ENCODE measurements at regions not wholly inside any gene's neighbourhood (a gene's known extent, or its start where the extent isn't known, plus 50 kb on each side); places are given as distances from the start of the nearest gene placed in this dataset.

DNA sequence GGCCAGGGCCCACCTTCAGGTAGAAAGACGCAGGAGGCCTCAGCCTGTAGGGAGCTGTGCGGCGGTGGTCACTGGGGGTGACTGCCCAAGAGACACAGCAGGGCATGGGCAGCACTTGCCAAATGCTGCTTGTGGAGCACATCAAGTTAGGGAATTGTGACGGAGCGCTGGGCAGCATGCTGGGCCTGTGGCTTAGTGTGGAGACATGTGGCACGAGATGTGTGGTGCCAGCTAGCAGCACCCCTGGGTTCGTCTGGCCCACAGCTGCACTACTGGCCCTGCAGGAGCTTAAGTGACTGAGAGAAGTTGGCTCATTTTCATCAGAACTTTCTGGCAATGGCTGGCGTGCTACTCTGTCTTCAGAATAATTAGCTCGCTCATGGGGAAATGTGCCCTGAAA is 213.1 kb upstream of the SYNDIG1 start:
- DNase-seq = no peak

DNA sequence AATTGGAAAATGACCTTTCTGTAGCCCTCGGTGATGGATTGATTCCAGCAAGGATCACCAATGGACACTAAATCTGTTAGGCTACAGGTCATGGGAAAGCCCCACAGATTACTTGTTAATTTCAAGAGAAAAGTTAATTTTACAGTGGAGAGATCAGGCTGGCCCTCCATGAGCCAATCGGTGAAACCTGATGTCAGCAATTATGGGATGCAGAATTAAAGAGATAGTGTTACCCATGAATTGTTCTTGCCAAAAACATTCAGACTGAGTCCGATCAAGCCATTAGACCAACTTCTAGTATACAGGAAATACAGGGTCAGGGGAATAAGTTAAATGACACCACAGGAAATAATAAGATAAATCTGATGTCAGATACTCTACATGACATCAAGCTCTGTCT is 214.9 kb upstream of the SYNDIG1 start:
- no peak for DNase-seq

- no peak for DNase-seq
Observed at GRCh38 chr20:24253321-24253720, 216.1 kb upstream of the SYNDIG1 start.

DNA sequence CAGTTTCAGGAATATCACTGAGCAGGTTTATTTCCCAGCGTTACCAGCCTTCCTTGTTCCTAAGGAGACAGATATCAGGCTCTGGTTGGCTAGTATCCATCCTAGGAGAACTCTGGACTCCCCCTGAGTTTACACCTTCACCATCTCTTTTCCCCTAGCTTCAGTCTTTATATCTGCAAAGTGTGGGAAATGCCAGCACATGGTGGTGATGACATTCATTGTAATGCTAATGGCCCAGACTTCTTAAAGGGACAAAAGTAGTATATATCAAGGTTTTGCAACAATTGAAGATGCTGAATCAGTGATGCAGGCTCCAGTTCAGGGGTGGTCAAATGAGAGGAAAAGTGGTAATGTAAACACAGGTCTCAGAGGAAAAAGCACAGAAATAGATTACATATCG is 224.3 kb upstream of the SYNDIG1 start:
- no peak for DNase-seq

DNA sequence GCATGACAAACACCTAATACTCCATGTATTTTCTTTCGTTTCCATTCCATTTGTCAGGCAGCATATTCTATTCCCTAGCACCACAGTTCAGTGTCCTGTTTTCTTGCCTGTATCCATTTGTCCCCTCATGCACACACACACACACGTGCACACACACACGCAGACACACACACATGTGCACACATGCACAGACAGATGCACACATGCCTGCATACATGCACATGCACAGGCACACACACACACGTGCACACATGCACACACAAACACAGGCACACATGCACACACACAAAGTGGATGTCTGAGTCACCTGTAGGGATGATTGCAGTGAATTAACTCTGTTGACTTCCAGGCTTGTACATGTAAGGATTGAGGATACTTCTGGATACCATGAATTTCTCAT is 226.7 kb upstream of the SYNDIG1 start:
- DNase-seq = no peak

DNA sequence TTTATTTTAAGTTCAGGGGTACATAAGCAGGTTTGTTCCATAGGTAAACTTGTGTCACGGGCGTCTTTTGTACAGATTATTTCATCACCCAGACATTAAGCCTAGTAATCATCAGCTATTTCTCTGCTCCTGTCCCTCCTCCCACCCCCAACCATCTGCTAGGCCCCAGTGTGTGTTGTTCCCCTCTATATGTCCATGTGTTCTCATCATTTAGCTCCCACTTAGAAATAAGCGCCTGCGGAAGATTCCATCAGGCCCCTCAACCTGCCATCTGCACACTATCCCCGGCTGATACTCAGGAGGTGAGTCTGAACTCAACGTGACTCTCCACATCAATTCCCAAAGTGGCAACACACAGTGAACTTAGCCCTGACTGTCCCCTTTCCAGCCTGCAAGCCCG is 228.0 kb upstream of the SYNDIG1 start:
- DNase-seq = no peak

DNA sequence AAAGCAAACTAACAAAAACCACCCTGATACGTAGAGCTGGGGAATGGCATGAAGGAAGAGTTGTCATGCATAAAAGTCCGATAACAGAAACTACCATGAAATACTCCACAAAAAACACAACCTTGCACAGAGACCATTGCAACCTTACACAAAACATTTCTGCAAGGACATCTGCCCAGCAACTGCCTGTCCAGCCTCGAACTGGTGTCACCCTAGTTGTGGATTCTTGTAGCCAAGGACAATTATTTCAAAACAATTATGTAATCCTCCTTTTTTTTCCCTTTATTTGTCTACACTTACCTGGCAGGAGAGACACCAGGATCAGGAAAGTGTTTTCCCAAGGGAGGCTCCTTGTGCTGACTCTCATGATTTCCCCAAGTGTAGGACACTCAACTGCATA is 232.5 kb upstream of the SYNDIG1 start:
- no peak for DNase-seq

DNA sequence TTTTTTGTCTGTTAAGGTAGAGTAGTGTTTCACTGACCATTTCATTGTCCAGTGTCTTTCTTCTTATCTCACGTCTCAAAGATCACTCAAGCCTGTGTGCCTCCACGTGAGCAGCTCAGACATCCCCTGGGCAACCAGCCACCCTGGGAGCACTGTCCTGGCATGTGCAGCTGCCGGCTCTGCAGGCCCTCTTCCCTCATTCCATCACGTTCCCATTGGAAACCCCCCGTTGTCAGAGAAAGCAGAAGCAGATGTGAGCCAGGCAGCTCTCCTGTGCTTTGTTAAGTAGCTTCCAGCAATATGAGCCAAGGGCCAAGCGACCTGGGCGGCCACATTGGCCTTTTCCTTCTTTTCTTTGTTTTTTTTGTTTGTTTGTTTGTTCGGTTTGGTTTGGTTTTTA is 233.2 kb upstream of the SYNDIG1 start:
- DNase-seq = no peak

DNA sequence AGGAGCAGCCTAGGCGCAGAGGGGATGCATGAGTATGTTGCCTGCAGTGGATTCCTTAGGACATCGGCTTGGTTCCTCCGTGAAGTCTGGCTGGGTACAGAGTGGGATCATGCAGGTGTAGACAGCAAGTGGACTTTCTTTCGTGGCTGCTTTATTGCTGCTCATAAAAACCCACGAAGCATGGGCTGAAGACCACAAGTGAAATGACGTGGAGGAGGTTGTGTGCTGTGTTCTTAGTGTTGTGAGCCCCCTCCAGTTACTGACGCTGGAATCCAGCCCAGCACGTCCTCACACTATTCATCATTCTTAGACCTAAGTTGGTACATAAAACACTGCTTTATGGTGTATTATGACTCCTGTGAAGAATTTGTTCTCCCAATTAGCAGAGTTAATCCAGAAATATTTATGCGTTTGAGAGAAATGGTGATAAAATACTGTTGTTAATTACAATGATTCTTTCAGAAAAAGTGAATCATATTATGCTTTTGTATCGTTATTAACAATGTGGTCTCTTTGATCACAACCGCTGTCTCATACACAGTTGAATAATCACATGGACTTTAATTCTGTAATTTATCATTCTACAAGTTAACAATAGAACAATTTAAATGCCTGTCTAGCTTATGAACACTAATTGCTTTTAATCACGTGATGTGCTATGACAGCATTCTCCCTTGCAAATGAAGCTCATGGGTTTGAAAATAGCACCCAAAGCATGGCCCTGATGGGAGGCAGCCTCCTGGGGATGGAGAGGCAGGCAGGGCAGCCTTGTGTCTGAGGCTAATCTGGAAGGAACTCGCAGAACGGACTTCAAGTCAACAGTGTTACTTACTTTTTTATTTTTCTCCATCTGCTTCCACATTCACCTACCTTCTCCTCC is 233.9 kb upstream of the SYNDIG1 start:
- DNase-seq = no peak

DNA sequence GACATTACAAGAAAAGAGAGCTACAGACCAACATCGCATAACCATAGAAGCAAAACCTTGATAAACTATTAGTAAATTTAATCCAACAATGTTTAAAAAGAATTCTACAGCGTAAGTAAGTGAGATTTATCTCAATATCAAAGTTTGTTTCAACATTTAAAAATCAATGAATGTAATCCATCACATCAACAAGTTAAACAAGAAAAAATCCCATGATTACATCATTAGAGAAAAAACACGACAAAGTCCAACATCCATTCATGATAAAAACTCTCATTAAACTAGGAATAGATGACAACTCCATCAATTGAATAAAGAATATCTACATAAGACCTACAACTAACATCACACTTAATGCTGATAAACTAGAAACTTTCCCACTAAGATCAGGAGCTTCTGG is 239.0 kb upstream of the GGTLC1 start:
- no peak for DNase-seq

DNA sequence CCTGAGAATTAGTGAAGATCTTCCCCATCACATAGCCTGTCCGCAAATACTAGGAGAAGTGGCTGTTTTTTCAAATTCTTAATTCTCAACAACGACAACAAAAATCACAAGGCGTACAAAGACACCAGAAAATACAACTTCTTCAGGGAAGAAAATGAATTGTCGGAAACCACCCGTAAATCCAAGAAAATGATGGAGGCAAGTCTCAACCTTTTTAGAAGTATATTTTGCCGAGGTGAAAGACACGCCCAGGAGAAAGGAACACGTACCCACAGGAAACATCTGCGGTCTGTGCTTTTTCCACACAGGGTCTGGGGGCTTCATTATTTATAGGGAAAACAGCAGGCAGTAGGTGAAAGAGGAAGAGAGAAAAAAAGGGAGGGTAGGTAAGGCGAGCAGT is 223.9 kb upstream of the GGTLC1 start:
- no peak for DNase-seq

DNA sequence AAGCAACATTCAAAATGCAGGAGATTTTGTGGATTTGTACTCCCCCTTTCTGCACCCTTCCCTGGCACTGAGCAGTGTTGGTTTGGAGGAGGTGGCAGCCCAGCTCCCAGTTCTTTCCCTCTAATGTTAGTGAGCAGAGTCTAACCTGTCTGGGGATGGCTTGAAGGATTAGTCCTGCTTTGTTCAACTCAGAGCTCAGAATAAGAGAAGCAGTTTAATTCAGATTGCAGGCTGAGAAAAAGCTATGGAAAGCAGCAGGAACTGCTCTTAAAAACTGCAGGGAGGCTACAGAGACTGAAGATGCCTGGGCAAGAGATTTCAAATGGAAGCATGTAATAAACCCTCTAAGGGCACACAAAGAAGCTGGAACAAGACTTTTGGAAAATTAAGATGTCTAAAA is 223.4 kb upstream of the GGTLC1 start:
- DNase-seq = no peak

- no peak for DNase-seq
Observed at GRCh38 chr20:24210356-24210755, 221.8 kb upstream of the GGTLC1 start.

GRCh38 chr20:24208652-24209051 is 220.1 kb upstream of the GGTLC1 start:
- DNase-seq = no peak

GRCh38 chr20:24207803-24208300 is 219.3 kb upstream of the GGTLC1 start:
- no peak for DNase-seq

- no peak for DNase-seq
Observed at GRCh38 chr20:24206995-24207394, 218.4 kb upstream of the GGTLC1 start.

DNA sequence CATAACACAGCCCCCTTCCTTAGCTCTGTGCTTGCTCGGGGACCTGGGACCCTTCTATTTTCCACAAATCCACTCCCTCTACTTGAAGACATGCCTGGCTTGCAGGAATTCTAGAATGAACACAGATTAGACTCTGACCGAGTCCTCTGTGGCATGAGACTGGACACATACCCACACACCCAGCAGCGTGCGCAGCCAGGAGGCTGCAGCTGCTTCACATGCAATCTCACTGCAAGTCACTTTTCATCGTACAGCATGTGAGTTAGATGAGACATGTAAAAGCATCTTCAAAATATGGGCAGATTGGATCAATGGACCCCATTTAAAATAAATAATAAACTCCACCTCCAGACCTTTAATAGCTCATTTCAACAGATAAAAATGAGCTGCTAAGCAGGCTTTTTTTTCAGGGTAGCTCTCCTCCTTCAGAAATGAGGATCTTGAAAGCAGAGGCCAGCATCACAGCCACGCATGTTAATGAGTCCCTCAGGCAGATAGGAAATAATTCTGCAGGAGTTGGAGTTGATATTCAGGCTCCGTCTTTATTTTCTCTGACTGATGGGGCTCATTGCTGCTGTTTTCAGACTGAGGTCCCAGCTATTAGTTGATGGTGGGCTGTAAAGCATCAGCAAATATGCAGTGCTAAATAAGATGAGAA is 215.1 kb upstream of the GGTLC1 start:
- no peak for DNase-seq

DNA sequence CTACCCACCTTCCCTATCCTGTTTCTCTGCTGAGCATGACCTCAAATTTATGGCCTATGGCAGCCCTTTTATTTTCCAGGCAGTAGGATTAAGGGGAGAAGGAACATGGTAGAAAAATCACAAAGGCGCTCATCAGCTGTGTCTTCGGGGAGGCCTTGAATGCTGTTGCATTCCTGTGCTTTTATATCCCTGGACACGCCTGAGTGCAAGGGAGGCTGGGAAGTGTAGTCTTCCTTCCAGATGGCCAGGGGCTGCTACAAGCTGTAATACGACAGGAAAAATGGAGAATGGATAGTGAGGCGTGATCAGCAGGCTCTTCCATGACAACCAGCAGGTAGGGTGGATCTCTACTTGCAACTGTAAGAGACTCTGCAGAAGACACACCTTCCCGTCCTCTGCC is 210.9 kb upstream of the GGTLC1 start:
- DNase-seq = no peak

DNA sequence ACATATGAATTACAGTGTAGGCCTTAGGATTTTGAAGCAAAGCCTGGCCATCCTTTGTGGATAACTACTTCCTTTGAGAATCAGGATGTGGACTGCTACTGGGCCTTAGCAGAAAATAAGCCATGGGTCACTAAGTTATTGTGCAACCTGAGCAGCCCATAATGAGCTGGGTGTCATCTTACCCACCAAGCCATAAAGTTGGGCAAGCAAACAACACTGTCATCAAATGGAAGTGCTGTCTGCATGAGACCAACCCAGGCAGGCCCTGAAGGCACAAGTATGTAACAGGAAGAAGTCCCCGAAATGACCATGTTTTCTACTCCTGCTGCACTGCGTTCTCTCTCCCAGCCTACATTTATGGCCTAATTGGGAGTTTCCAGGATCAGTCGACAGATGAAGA is 205.6 kb upstream of the GGTLC1 start:
- no peak for DNase-seq

- no peak for DNase-seq
Observed at GRCh38 chr20:24190905-24191304, 202.3 kb upstream of the GGTLC1 start.

GRCh38 chr20:24185791-24186190 is 197.2 kb upstream of the GGTLC1 start:
- no peak for DNase-seq

GRCh38 chr20:24181151-24181550 is 192.6 kb upstream of the GGTLC1 start:
- DNase-seq = no peak

DNA sequence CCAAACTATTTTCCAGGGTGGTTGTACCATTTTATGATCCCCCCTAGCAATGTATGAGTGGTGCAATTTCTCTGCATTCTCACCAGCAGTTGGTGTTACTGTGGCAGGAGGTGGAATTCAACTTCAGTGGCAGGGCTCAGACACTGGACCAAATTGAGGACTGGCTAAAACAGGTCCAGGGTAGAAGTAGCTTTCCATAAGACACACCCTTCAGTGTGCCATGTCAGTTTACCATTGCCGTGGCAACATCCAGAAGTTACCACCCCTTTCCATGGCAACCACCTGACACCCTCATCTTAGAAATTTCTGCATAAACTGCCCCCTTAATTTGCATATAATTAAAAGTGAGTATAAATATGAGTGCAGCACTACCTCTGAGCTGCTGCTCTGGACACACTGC is 180.7 kb upstream of the GGTLC1 start:
- DNase-seq = no peak

GRCh38 chr20:24166412-24166811 is 177.8 kb upstream of the GGTLC1 start:
- DNase-seq = no peak

- DNase-seq = no peak
Observed at GRCh38 chr20:24166123-24166381, 177.5 kb upstream of the GGTLC1 start.
